MM.1S (cell line): ENCODE measurements at regions not wholly inside any gene's neighbourhood (a gene's known extent, or its start where the extent isn't known, plus 50 kb on each side); places are given as distances from the start of the nearest gene placed in this dataset.

Experiments used
- DNase-seq: peaks from one replicate; pipeline ENCODE4 v3.0.0-alpha.2; 2015
- H2AFZ ChIP-seq: fragments of 300-600 bp; sonication (generic); 2 replicates; pipeline ENCODE4 v1.6.0; 2016; ENCODE audit warnings: antibody characterized with exemption, low read length
- H3F3A ChIP-seq: fragments of 300-600 bp; sonication (generic); 2 replicates; pipeline ENCODE4 v1.6.1; 2016; ENCODE audit warnings: mild to moderate bottlenecking, antibody characterized with exemption, low read length, moderate library complexity, mixed read lengths; ENCODE audit not compliant: insufficient read depth
- H3K27ac ChIP-seq: fragments of 300-600 bp; sonication (generic); 2 replicates; pipeline ENCODE4 v1.5.1; 2016; ENCODE audit warnings: mild to moderate bottlenecking, low read length
- H3K27me3 ChIP-seq: fragments of 300-600 bp; sonication (generic); replicated peaks from 2 replicates; pipeline ENCODE4 v1.6.0; 2016; ENCODE audit warnings: low read length; ENCODE audit not compliant: insufficient read depth
- H3K36me3 ChIP-seq: fragments of 300-600 bp; sonication (generic); replicated peaks from 2 replicates; pipeline ENCODE4 v1.6.1; 2016; ENCODE audit warnings: mild to moderate bottlenecking, low read length, mixed read lengths; ENCODE audit not compliant: insufficient read depth
- H3K4me1 ChIP-seq: fragments of 300-600 bp; sonication (generic); 2 replicates; pipeline ENCODE4 v1.6.1; 2016; ENCODE audit warnings: low read length, mixed read lengths
- H3K4me2 ChIP-seq: fragments of 300-600 bp; sonication (generic); 2 replicates; pipeline ENCODE4 v1.6.0; 2016; ENCODE audit warnings: low read depth, low read length
- H3K4me3 ChIP-seq: fragments of 300-600 bp; sonication (generic); 2 replicates; pipeline ENCODE4 v1.5.1; 2016; ENCODE audit warnings: low read length, mixed read lengths
- H3K79me2 ChIP-seq: fragments of 300-600 bp; sonication (generic); 2 replicates; pipeline ENCODE4 v1.6.1; 2016; ENCODE audit warnings: mixed run types, low read length, mixed read lengths
- H3K9ac ChIP-seq: fragments of 300-600 bp; sonication (generic); 2 replicates; pipeline ENCODE4 v1.6.1; 2016; ENCODE audit warnings: low read length, mixed read lengths
- H3K9me2 ChIP-seq: fragments of 300-600 bp; sonication (generic); replicated peaks from 2 replicates; pipeline ENCODE4 v1.6.1; 2016; ENCODE audit warnings: mild to moderate bottlenecking, low read length, mixed read lengths; ENCODE audit not compliant: insufficient read depth
- H3K9me3 ChIP-seq: fragments of 300-600 bp; sonication (generic); replicated peaks from 2 replicates; pipeline ENCODE4 v1.6.1; 2016; ENCODE audit warnings: mild to moderate bottlenecking, low read length, mixed read lengths; ENCODE audit not compliant: insufficient read depth
- H4K20me1 ChIP-seq: fragments of 300-600 bp; sonication (generic); 2 replicates; pipeline ENCODE4 v1.6.1; 2016; ENCODE audit warnings: mild to moderate bottlenecking, low read length, moderate library complexity, mixed read lengths; ENCODE audit not compliant: insufficient read depth
- EZH2 ChIP-seq: fragments of 300-600 bp; sonication (generic); optimal IDR thresholded peaks from 2 replicates; pipeline ENCODE3; 2017; ENCODE audit warnings: low read depth, mild to moderate bottlenecking, antibody characterized with exemption, low read length, mixed read lengths
- EZH2phosphoT487 ChIP-seq: fragments of 300-600 bp; sonication (generic); IDR thresholded peaks from 2 replicates; pipeline ENCODE4 v1.6.1; 2018; ENCODE audit warnings: antibody characterized with exemption, low read length
- TF ChIP-seq, protein P1 (sequence below): fragments of 300-600 bp; sonication (generic); IDR thresholded peaks from 2 replicates; pipeline ENCODE4 v1.5.1; 2016; ENCODE audit warnings: antibody characterized with exemption, low read length, mixed read lengths

DNA sequence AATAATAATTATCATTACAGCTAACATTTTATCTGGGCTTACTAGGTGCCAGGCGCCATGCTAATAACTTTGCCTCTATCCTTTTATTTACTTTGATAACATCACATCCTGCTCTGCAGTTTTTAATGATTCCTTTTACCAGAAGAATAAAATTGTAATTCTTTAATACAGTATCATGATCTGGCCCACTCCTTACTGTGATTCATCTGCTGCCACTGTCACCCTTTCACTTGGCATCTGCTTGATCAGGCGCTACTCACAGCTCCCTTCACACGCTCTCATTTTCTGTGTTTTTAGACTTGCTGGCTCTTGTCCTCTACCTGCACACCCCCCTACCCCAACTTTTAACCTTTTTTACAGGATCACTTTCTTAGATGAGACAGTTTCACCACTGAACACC is 167.5 kb downstream of the NTMT2 start:
- Histone ChIP-seq H4K20me1 (no peaks in the 10 kb centered on the region), H3K79me2 (no peaks in the 10 kb centered on the region), H3K27me3 (no peaks in the 10 kb centered on the region), H3K27ac (no peak overlapping the region), H3K36me3 (no peaks in the 10 kb centered on the region), H2AFZ (no peak overlapping the region), H3K4me3 (no peak overlapping the region), H3K9ac (no peak overlapping the region), H3K9me2 (no peaks in the 10 kb centered on the region), H3K9me3 (no peaks in the 10 kb centered on the region), H3K4me2 (no peak overlapping the region), H3F3A (no peaks in the 10 kb centered on the region), H3K4me1 (no peaks in the 10 kb centered on the region)
- TF ChIP-seq EZH2 (no peak), EZH2phosphoT487 (no peak)
- TF ChIP-seq, protein P1, sequence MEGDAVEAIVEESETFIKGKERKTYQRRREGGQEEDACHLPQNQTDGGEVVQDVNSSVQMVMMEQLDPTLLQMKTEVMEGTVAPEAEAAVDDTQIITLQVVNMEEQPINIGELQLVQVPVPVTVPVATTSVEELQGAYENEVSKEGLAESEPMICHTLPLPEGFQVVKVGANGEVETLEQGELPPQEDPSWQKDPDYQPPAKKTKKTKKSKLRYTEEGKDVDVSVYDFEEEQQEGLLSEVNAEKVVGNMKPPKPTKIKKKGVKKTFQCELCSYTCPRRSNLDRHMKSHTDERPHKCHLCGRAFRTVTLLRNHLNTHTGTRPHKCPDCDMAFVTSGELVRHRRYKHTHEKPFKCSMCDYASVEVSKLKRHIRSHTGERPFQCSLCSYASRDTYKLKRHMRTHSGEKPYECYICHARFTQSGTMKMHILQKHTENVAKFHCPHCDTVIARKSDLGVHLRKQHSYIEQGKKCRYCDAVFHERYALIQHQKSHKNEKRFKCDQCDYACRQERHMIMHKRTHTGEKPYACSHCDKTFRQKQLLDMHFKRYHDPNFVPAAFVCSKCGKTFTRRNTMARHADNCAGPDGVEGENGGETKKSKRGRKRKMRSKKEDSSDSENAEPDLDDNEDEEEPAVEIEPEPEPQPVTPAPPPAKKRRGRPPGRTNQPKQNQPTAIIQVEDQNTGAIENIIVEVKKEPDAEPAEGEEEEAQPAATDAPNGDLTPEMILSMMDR = no peak
- DNase-seq = no peak

DNA sequence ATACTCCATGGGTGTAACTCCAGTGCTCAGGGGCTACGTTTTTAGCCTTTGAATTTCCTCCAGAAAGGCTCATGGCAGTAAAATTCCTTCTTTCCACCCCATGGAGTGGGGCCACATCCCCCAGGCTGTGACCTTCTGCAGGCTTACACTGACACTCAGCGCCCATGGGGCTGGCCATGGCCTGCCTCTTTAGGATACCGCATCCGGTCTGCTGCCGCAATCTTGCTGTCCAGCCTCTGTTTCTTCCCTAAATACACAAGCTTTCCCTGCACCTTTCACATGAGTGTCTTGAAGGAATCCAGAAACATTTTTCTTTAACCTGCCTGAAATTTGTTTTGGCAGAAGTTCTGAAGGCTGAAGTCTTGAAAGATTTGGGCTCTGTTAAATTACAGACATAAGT is 170.5 kb downstream of the NTMT2 start:
- Histone ChIP-seq H3K4me2 (no peak overlapping the region), H3K36me3 (no peaks in the 10 kb centered on the region), H3K27ac (no peak overlapping the region), H3K4me1 (no peaks in the 10 kb centered on the region), H4K20me1 (no peaks in the 10 kb centered on the region), H3K9ac (no peak overlapping the region), H3K79me2 (no peaks in the 10 kb centered on the region), H3F3A (no peaks in the 10 kb centered on the region), H2AFZ (no peak overlapping the region), H3K9me2 (no peaks in the 10 kb centered on the region), H3K4me3 (no peak overlapping the region), H3K27me3 (no peaks in the 10 kb centered on the region), H3K9me3 (no peaks in the 10 kb centered on the region)
- DNase-seq = no peak
- TF ChIP-seq EZH2 (no peak), EZH2phosphoT487 (no peak)
- TF ChIP-seq, protein P1 = no peak

DNA sequence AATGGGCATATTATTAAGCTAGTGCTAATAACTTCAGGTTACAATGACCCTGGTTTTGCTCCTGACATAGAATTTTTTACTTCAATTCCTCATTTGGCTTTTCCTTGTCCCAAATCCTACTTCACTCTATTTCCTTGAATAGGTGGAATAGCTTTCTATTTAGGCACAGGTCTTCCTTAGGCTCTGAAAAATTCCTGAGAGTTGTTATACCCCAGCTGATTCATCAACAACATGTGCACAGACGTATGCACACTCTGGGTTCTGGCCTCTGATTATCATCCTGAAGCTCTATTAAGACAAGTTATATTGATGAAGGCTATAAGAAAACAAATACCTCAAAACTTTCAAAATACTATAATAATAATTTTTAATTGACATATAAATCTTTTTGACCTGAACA is 172.4 kb downstream of the NTMT2 start:
- Histone ChIP-seq H3K4me2 (no peak overlapping the region), H3K36me3 (no peaks in the 10 kb centered on the region), H3K27ac (no peak overlapping the region), H3K9me3 (no peaks in the 10 kb centered on the region), H3K79me2 (no peaks in the 10 kb centered on the region), H3K9me2 (no peaks in the 10 kb centered on the region), H2AFZ (no peak overlapping the region), H3K9ac (no peak overlapping the region), H3K4me3 (no peak overlapping the region), H3F3A (no peaks in the 10 kb centered on the region), H3K4me1 (no peaks in the 10 kb centered on the region), H3K27me3 (no peaks in the 10 kb centered on the region), H4K20me1 (no peaks in the 10 kb centered on the region)
- no peak for DNase-seq
- TF ChIP-seq EZH2phosphoT487 = no peak
- TF ChIP-seq, protein P1 = no peak
- TF ChIP-seq EZH2 = no peak
